GM23248 (cell line): ENCODE measurements at regions not wholly inside any gene's neighbourhood (a gene's known extent, or its start where the extent isn't known, plus 50 kb on each side); places are given as distances from the start of the nearest gene placed in this dataset.

ENCODE experiments used
- EZH2 ChIP-seq: fragments of 200-600 bp; sonication (generic); IDR thresholded peaks from 2 replicates; pipeline ENCODE4 v1.6.1; 2018; ENCODE audit warnings: antibody characterized with exemption, mild to moderate bottlenecking; ENCODE audit not compliant: insufficient read depth, poor library complexity, severe bottlenecking
- EZH2phosphoT487 ChIP-seq: fragments of 200-600 bp; sonication (generic); IDR thresholded peaks from 2 replicates; pipeline ENCODE4 v1.6.1; 2018; ENCODE audit warnings: antibody characterized with exemption, moderate library complexity, mild to moderate bottlenecking, low read depth; ENCODE audit not compliant: insufficient read depth

GRCh38 chr1:38223391-38223790, 176.8 kb upstream of the POU3F1 start:
- TF ChIP-seq EZH2 (no peak), EZH2phosphoT487 (no peak)
